Testis (tissue), 2 donors: ENCODE measurements at regions not wholly inside any gene's neighbourhood (a gene's known extent, or its start where the extent isn't known, plus 50 kb on each side); places are given as distances from the start of the nearest gene placed in this dataset.

ENCODE experiments used
- DNase-seq: peaks from one replicate; pipeline ENCODE4 v3.0.0-alpha.2; 2019
- H3K27ac ChIP-seq, 2 donors: fragments of 200-600 bp; sonication (generic); one replicate each; pipeline ENCODE4 v1.5.1; 2019
- H3K27me3 ChIP-seq: fragments of 200-600 bp; sonication (generic); one replicate; pipeline ENCODE4 v1.5.1; 2019
- H3K36me3 ChIP-seq: fragments of 200-600 bp; sonication (generic); one replicate; pipeline ENCODE4 v1.5.1; 2017; ENCODE audit warnings: low read depth; ENCODE audit errors: missing control alignments
- H3K4me1 ChIP-seq: fragments of 200-600 bp; sonication (generic); one replicate; pipeline ENCODE4 v1.5.1; 2019
- H3K4me3 ChIP-seq, 2 donors: fragments of 200-600 bp; sonication (generic); one replicate each; pipeline ENCODE4 v1.5.1; 2017 to 2019
- H3K9me3 ChIP-seq: fragments of 200-600 bp; sonication (generic); one replicate; pipeline ENCODE4 v1.5.1; 2017
- POLR2A ChIP-seq: fragments of 450-650 bp; IDR thresholded peaks from one replicate; pipeline ENCODE4 v1.6.1; 2017; ENCODE audit warnings: antibody characterized with exemption, mild to moderate bottlenecking, moderate library complexity
- WGBS, 2 donors: methylation state at CpG; one replicate each; pipeline ENCODE4 v1.1.5; 2018; 5-methylcytosine and 5-hydroxymethylcytosine counted together
- intact Hi-C: fragments of 100-400 bp; cut with DNase I; formaldehyde crosslinking; loops from one replicate; pipeline ENCODE4 v1.15.1; 2023; ENCODE audit warnings: low total_unique reads
- TF ChIP-seq, protein P1 (sequence below), 3 experiments: fragments of 450-650 bp in 2 of 3; fragments of 200-600 bp in 1 of 3; sonication (generic) in 1 of 3; IDR thresholded peaks; one replicate each; pipeline ENCODE4 v1.5.1; 2016 to 2019; ENCODE audit warnings: antibody characterized with exemption in 3 of 3, mild to moderate bottlenecking in 2 of 3, moderate library complexity in 1 of 3

DNA sequence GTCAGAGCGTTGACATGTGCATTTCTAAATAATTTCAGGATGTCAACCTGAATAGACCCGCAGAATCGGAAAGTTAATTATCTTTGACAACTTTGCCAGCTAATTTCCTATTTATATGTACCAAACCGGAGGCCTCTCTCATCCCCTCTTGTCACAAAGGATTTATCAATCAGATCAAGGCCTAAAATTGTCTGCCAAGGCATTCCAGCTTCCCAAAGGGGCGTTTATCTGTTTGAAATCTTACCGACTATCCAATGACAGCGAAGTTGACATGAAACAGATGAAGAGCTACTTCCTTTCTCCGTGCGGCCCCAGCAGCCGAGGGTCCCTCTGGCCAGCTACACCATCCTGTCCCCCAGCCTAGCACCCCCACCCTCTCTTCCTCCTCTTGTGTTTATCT, 223.7 kb upstream of the DYNLRB2 start:
- H3K27me3 ChIP-seq = no peaks in the 10 kb centered on the region
- H3K36me3 ChIP-seq = no peaks in the 10 kb centered on the region
- no peak overlapping the region for H3K4me3 ChIP-seq
- intact Hi-C loops = no loop called here
- no peaks in the 10 kb centered on the region for H3K4me1 ChIP-seq
- no peak for TF ChIP-seq POLR2A
- TF ChIP-seq, protein P1, sequence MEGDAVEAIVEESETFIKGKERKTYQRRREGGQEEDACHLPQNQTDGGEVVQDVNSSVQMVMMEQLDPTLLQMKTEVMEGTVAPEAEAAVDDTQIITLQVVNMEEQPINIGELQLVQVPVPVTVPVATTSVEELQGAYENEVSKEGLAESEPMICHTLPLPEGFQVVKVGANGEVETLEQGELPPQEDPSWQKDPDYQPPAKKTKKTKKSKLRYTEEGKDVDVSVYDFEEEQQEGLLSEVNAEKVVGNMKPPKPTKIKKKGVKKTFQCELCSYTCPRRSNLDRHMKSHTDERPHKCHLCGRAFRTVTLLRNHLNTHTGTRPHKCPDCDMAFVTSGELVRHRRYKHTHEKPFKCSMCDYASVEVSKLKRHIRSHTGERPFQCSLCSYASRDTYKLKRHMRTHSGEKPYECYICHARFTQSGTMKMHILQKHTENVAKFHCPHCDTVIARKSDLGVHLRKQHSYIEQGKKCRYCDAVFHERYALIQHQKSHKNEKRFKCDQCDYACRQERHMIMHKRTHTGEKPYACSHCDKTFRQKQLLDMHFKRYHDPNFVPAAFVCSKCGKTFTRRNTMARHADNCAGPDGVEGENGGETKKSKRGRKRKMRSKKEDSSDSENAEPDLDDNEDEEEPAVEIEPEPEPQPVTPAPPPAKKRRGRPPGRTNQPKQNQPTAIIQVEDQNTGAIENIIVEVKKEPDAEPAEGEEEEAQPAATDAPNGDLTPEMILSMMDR (IDR thresholded peaks at IDR 0.05) = no peak
- no peaks in the 10 kb centered on the region for H3K9me3 ChIP-seq
- DNase-seq = no peak
- H3K27ac ChIP-seq = no peak overlapping the region
- WGBS, 2 donors = 70 to 86% methylated on average over 10 of the region's 10 CpGs

DNA sequence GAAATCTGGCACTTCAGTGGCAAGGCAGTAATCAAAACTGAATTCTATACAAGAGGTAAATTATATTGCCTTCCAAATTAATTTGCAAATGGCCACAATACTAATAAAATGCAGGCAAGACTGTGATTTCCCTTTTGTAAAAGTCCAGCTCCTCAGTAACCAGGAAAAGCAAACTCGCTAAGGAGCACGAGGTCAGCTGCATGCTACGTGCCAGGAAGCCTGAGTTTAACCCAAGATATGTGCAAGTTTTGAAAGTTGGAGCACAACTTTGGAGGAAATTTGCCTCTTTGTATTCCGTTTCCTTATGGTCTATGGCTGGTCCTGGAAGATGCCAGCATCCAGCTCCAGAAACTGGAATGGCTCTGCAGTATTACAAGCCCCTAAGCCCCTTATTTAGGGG, 226.8 kb upstream of the DYNLRB2 start:
- WGBS, 2 donors = 41 to 48% methylated on average over 4 of the region's 4 CpGs
- no peaks in the 10 kb centered on the region for H3K27me3 ChIP-seq
- H3K4me3 ChIP-seq = no peak overlapping the region
- H3K9me3 ChIP-seq = no peaks in the 10 kb centered on the region
- H3K27ac ChIP-seq = no peak overlapping the region
- intact Hi-C loops = no loop called here
- DNase-seq = peak; percentile 23
- no peaks in the 10 kb centered on the region for H3K36me3 ChIP-seq
- no peaks in the 10 kb centered on the region for H3K4me1 ChIP-seq
- TF ChIP-seq, protein P1 (IDR thresholded peaks at IDR 0.05) = no peak
- TF ChIP-seq POLR2A = no peak

DNA sequence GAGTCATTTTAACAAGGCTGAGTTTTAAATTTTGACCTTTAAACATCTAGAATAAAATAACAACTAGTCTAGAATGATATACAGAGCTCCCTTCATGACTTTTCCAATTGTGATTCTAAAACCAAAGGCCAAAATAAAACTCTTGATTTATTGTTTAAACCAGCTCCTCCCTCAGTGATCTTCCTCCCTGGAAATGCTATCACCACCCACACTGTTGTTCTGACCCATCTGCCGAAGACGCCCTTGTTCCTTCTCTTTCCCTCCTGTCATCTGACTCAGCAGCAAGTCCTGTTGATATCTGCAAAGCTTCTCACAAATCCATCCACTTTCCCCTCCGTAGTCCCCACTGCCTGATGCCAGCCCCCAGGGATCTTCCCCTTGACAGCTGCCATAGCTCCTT, 231.6 kb upstream of the DYNLRB2 start:
- TF ChIP-seq, protein P1 (IDR thresholded peaks at IDR 0.05) = no peak
- no peak for TF ChIP-seq POLR2A

DNA sequence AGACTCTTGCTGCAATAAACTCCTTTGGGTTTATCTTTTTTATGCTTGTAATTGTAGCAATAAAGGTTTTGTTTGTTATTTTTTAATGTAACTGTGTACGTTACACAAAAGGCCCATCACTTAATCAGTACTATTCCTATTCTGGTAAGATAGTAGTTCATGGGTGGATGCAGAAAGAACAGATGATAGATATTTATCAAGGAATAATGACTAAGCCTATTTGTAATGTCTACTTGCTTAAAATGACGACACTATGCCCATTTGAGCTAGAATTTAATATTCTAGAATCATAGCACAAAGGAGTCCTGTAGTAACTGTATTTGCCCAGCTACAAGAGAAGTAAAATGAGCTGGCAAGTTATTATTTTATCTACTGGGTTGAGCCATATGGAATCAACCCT, 235.4 kb upstream of the DYNLRB2 start:
- no peaks in the 10 kb centered on the region for H3K27me3 ChIP-seq
- H3K36me3 ChIP-seq = no peaks in the 10 kb centered on the region
- TF ChIP-seq, protein P1 (IDR thresholded peaks at IDR 0.05) = no peak
- TF ChIP-seq POLR2A = no peak
- no peaks in the 10 kb centered on the region for H3K9me3 ChIP-seq
- H3K4me1 ChIP-seq = no peaks in the 10 kb centered on the region
- no peak overlapping the region for H3K27ac ChIP-seq
- no peak overlapping the region for H3K4me3 ChIP-seq
- no peak for DNase-seq
- intact Hi-C loops = no loop called here
- 69 to 71% methylated on average over 2 of the region's 2 CpGs for WGBS, 2 donors

More for the DNA sequence above, 231.6 kb upstream of the DYNLRB2 start:
- H3K9me3 ChIP-seq = no peaks in the 10 kb centered on the region
- intact Hi-C loops = no loop called here
- no peak overlapping the region for H3K4me3 ChIP-seq
- WGBS, 2 donors = 56 to 73% methylated on average over 3 of the region's 3 CpGs
- no peak for DNase-seq
- H3K27ac ChIP-seq = no peak overlapping the region
- H3K4me1 ChIP-seq = no peaks in the 10 kb centered on the region
- no peaks in the 10 kb centered on the region for H3K27me3 ChIP-seq
- H3K36me3 ChIP-seq = no peaks in the 10 kb centered on the region

DNA sequence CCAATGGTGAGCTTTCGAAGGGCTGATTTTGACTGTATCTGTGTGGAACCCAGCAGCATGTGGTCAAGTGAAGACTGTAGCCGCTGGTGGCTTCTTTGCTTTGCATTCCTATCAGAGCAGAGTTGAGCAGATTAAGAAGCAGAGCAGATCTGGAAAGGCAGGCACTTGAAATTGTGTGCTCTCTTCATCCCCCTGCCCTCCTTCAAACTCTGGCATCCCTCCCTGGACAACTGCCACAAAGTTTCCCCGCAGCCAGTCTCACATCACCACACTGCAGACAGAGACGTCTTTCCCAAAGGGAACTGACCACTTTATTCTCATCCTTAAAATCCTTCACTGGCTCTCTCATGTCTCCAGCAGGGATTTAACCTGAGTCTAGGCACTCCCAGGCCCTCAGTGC, 237.1 kb upstream of the DYNLRB2 start:
- TF ChIP-seq, protein P1 (IDR thresholded peaks at IDR 0.05) = no peak
- TF ChIP-seq POLR2A = no peak
- Histone ChIP-seq H3K4me1 (no peaks in the 10 kb centered on the region), H3K27ac (no peak overlapping the region), H3K4me3 (no peak overlapping the region), H3K27me3 (no peaks in the 10 kb centered on the region), H3K36me3 (no peaks in the 10 kb centered on the region), H3K9me3 (no peaks in the 10 kb centered on the region)
- intact Hi-C loops = no loop called here
- no peak for DNase-seq
- WGBS, 2 donors = 53 to 60% methylated on average over 4 of the region's 4 CpGs
